K562 (cell line): ENCODE measurements at regions not wholly inside any gene's neighbourhood (a gene's known extent, or its start where the extent isn't known, plus 50 kb on each side); places are given as distances from the start of the nearest gene placed in this dataset.
"Not testable (repeated sequence)": the region's sequence is repeated elsewhere in the genome, so short reads cannot be mapped to it uniquely, and the experiment has no call there.

Experiments
- ATAC-seq: fragments of 200-7000 bp; cut with Tn5 transposase; 3 replicates; pipeline ENCODE4 v1.9.1; 2020; ENCODE audit warnings: moderate library complexity
- BruUV-seq: library from RNA; stranded (reverse); fragments of 400-500 nt; replicated peaks from 2 replicates; lab custom pipeline; 2021; lab: Mats Ljungman, UMichigan
- CTCF ChIA-PET: fragments of 300-600 bp; formaldehyde crosslinking; extraction: SDS; loops from one replicate; lab custom pipeline; 2021; ENCODE audit warnings: low intra/inter-chr PET ratio; lab: Yijun Ruan, JAX
- POLR2A ChIA-PET: fragments of 300-600, 350-650 bp; sonication (Branson Sonifier 250); formaldehyde crosslinking; extraction: SDS; loops from one replicate; lab custom pipeline; 2021; ENCODE audit warnings: antibody characterized with exemption, inconsistent platforms; lab: Yijun Ruan, JAX
- DNase-seq, 4 experiments: peaks; one replicate each; pipeline versions ENCODE4 v3.0.0 to v3.0.0-alpha.2; 2011 to 2018; ENCODE audit warnings: low spot score in 3 of 4, mixed read lengths in 3 of 4; ENCODE audit errors: extremely low read depth in 1 of 4
- FAIRE-seq: peaks from 2 replicates; lab custom pipeline; 2011; peaks lifted over from hg19 to GRCh38; lab: Jason Lieb, UNC
- H2AFZ ChIP-seq: 2 replicates; pipeline ENCODE4 v1.6.0; 2011; ENCODE audit warnings: low read depth, low read length, control low read depth, inconsistent platforms
- H3K27ac ChIP-seq: fragments of 200-600 bp; 3 replicates; pipeline ENCODE4 v1.8.0; 2011; ENCODE audit warnings: low read depth, mild to moderate bottlenecking, control low read depth, inconsistent platforms, low read length, moderate library complexity, mixed read lengths; ENCODE audit errors: extremely low read depth
- H3K27me3 ChIP-seq, 2 experiments: fragments of 300-600 bp in 1 of 2; 2 replicates in 1 of 2; 3 replicates in 1 of 2; pipeline versions ENCODE4 v1.6.0 to v1.8.0; 2011; ENCODE audit warnings: inconsistent platforms in 2 of 2, low read length in 2 of 2, mild to moderate bottlenecking in 1 of 2, mixed read lengths in 1 of 2, moderate library complexity in 1 of 2; ENCODE audit not compliant: control insufficient read depth in 2 of 2, insufficient read depth in 2 of 2
- H3K36me3 ChIP-seq: fragments of 300-600 bp; 3 replicates; pipeline ENCODE4 v1.8.0; 2011; ENCODE audit warnings: mild to moderate bottlenecking, low read length, inconsistent platforms; ENCODE audit not compliant: control insufficient read depth, insufficient read depth
- H3K4me1 ChIP-seq, 2 experiments: fragments of 200-600 bp in 1 of 2; replicated peaks in 1 of 2; 2 replicates in 1 of 2; 3 replicates in 1 of 2; pipeline versions ENCODE4 v1.5.1 to v1.8.0; 2011; ENCODE audit warnings: inconsistent platforms in 2 of 2, low read length in 2 of 2, mild to moderate bottlenecking in 1 of 2, mixed read lengths in 1 of 2, moderate library complexity in 1 of 2; ENCODE audit not compliant: control insufficient read depth in 2 of 2, insufficient read depth in 2 of 2
- H3K4me2 ChIP-seq: 2 replicates; pipeline ENCODE4 v1.6.1; 2011; ENCODE audit warnings: low read length, control low read depth, inconsistent platforms, mixed read lengths; ENCODE audit not compliant: insufficient read depth
- H3K4me3 ChIP-seq: fragments of 200-600 bp; sonication (generic), shearing (Covaris generic); 2 replicates; pipeline ENCODE4 v1.5.1; 2016; ENCODE audit warnings: control low read depth, inconsistent platforms
- H3K79me2 ChIP-seq: fragments of 200-600 bp; 3 replicates; pipeline ENCODE4 v1.8.0; 2011; ENCODE audit warnings: low read length, inconsistent platforms; ENCODE audit not compliant: control insufficient read depth, insufficient read depth
- H3K9ac ChIP-seq, 2 experiments: 2 replicates each; pipeline versions ENCODE4 v1.6.0 to v1.6.1; 2011; ENCODE audit warnings: low read depth in 2 of 2, low read length in 2 of 2, control low read depth in 1 of 2, inconsistent platforms in 1 of 2, mild to moderate bottlenecking in 1 of 2, mixed read lengths in 1 of 2; ENCODE audit not compliant: insufficient read depth in 1 of 2
- H3K9me1 ChIP-seq: one replicate; pipeline ENCODE4 v1.6.0; 2011; ENCODE audit warnings: inconsistent platforms, mild to moderate bottlenecking, low read length, moderate library complexity; ENCODE audit not compliant: control insufficient read depth, insufficient read depth
- H3K9me3 ChIP-seq: replicated peaks from 2 replicates; pipeline ENCODE4 v1.5.1; 2011; ENCODE audit warnings: low read depth, low read length, inconsistent platforms; ENCODE audit not compliant: control insufficient read depth, insufficient read depth
- H4K20me1 ChIP-seq: replicated peaks from 2 replicates; pipeline ENCODE4 v1.6.1; 2011; ENCODE audit warnings: low read length, inconsistent platforms, mixed read lengths; ENCODE audit not compliant: control insufficient read depth, insufficient read depth
- BHLHE40 ChIP-seq: IDR thresholded peaks from 2 replicates; pipeline ENCODE4 v1.6.1; 2011; ENCODE audit warnings: low read length, improper control_type of control experiment
- FOSL1 ChIP-seq: fragments of 200-800 bp; sonication (Bioruptor generic); conservative IDR thresholded peaks from 2 replicates; pipeline ENCODE4 v1.6.1; 2016; ENCODE audit warnings: missing genetic modification characterization, missing compliant biosample characterization
- FOXJ2 ChIP-seq: fragments of 200-800 bp; sonication (Bioruptor generic); IDR thresholded peaks from 2 replicates; pipeline ENCODE4 v1.6.1; 2016; ENCODE audit warnings: missing genetic modification characterization, missing compliant biosample characterization
- IFI16 ChIP-seq: fragments of 250-450 bp; sonication (Bioruptor Pico); IDR thresholded peaks from 2 replicates; pipeline ENCODE4 v2.1.2; 2022; ENCODE audit warnings: mild to moderate bottlenecking, inconsistent platforms
- NFIC ChIP-seq: fragments of 450-650 bp; IDR thresholded peaks from 2 replicates; pipeline ENCODE4 v1.6.1; 2017; ENCODE audit warnings: mild to moderate bottlenecking, inconsistent platforms
- POLR2B ChIP-seq: fragments of 450-650 bp; IDR thresholded peaks from 2 replicates; pipeline ENCODE4 v1.6.1; 2018; ENCODE audit warnings: low read depth; ENCODE audit not compliant: partially characterized antibody
- POLR2H ChIP-seq: IDR thresholded peaks from 2 replicates; pipeline ENCODE4 v1.6.1; 2016; ENCODE audit warnings: missing genetic modification characterization, low read depth, mild to moderate bottlenecking, control low read depth, missing compliant biosample characterization, moderate library complexity
- SMAD4 ChIP-seq: fragments of 250-450 bp; sonication (Bioruptor Pico); conservative IDR thresholded peaks from 2 replicates; pipeline ENCODE4 v1.8.0; 2021; ENCODE audit warnings: inconsistent platforms, mild to moderate bottlenecking, moderate library complexity
- SMARCA4 ChIP-seq: fragments of 450-650 bp; IDR thresholded peaks from 2 replicates; pipeline ENCODE4 v1.6.1; 2016
- TAL1 ChIP-seq: fragments of 450-650 bp; IDR thresholded peaks from 2 replicates; pipeline ENCODE4 v1.6.1; 2016; ENCODE audit warnings: mild to moderate bottlenecking
- TCF3 ChIP-seq: sonication (generic); formaldehyde crosslinking; IDR thresholded peaks from 2 replicates; pipeline ENCODE4 v1.4.0; 2020; ENCODE audit warnings: mild to moderate bottlenecking, missing genetic modification reagents
- WGBS: fragments of 100-300 bp; shearing (Covaris generic); methylation state at CpG from one replicate; pipeline ENCODE4 v1.1.6; 2016; ENCODE audit warnings: low coverage, mixed read lengths; ENCODE audit not compliant: insufficient coverage; ENCODE audit errors: missing lambda C conversion rate; 5-methylcytosine and 5-hydroxymethylcytosine counted together
- in situ Hi-C: fragments of 300-500 bp; cut with MboI; formaldehyde crosslinking; loops from 4 replicates; pipeline ENCODE4 v1.15.0; 2018; ENCODE audit warnings: inconsistent platforms, mixed read lengths
- intact Hi-C: fragments of 100-400 bp; cut with micrococcal nuclease; formaldehyde crosslinking; loops from 2 replicates; pipeline ENCODE4 v1.14.2; 2022
- TF ChIP-seq, protein P1 (sequence below), 2 experiments: fragments of 450-650 bp in 1 of 2; sonication (generic) in 1 of 2; formaldehyde crosslinking in 1 of 2; IDR thresholded peaks in 1 of 2; conservative IDR thresholded peaks in 1 of 2; 2 replicates each; pipeline versions ENCODE4 v1.6.1 to v1.8.1; 2016 to 2023; ENCODE audit warnings: mild to moderate bottlenecking in 2 of 2, moderate library complexity in 2 of 2, inconsistent platforms in 1 of 2, missing genetic modification reagents in 1 of 2
- TF ChIP-seq, protein P2 (sequence below): fragments of 200-800 bp; sonication (Bioruptor generic); IDR thresholded peaks from 2 replicates; pipeline ENCODE4 v1.6.1; 2017; ENCODE audit warnings: missing genetic modification characterization, missing compliant biosample characterization
- TF ChIP-seq, protein P3 (sequence below): fragments of 450-650 bp; formaldehyde crosslinking; IDR thresholded peaks from 2 replicates; pipeline ENCODE4 v1.4.0; 2020; ENCODE audit warnings: mild to moderate bottlenecking, mixed read lengths

DNA sequence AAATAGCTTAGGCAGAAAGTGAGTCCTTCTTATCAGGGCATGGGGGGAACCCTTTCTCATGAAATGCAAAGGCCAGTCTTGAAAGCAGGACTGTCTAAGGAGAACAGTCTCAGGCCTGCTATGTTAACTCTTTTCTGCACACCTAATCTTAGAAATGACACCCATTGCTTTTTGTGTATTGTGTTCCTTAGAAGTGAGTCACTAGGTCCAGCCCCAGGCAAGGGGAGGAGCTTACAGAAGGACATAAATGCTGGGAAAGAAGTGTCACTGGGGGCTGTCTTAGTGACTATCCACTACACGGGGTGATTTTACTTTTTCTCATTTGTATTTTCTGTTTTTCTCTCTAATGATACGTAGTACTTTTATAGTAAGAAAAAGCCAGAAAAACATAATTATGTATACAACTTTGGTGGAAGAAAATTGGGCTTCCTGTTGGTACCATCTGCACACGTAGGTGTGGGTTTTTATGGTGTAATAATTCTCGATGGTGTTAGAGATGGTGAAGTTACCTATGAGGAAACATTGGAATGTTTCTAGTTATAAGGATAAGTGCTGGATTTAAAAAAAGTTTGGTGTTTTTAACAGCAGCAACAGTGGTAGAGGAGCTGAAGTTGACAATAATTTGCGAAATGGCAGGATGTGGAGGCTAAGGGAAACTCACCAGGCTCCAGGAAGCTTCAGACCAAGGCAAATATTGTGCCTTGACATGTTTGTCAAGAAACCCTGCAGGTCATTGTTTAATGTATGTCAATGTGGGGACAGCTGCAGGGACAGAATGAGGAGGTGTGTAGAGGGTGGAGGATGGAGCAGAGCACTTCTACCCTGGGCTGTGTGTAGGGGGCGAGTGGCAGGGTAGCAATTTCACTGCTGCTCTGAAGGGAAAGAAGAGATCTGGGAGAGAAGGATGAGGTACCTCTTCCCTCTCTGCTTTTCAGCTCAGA, 214.9 kb downstream of the KTN1 start (continued):
- TF ChIP-seq, protein P1, sequence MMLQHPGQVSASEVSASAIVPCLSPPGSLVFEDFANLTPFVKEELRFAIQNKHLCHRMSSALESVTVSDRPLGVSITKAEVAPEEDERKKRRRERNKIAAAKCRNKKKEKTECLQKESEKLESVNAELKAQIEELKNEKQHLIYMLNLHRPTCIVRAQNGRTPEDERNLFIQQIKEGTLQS (IDR thresholded peaks at IDR 0.05), result peak; percentile 21; the same call in 1 of the 2 replicates
- TF ChIP-seq, protein P1 (CRISPR knock-in tag; conservative IDR thresholded peaks at IDR 0.05), result no peak
- TF ChIP-seq FOSL1 (tag) (peak; percentile 72), IFI16 (CRISPR knock-in tag) (no peak)
- TF ChIP-seq, all 486 proteins: peak for 5

DNA sequence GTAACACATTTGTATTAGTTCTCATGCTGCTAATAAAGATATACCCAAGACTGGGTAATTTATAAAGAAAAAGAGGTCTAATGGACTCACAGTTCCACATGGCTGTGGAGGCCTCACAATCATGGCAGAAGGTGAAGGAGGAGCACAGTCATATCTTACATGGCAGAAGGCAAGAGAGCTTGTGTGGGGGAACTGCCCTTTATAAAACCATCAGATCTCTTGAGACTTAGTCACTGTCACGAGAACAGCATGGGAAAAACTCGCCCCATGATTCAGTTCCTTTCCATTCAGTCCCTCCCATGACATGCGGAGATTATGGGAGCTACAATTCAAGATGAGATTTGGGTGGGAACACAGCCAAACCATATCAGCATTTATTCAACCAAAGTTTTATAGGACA, 216.5 kb downstream of the KTN1 start:
- H3K4me2 ChIP-seq, in situ Hi-C loops, H3K9me3 ChIP-seq, H3K79me2 ChIP-seq, H3K27me3 ChIP-seq, H3K9ac ChIP-seq, H4K20me1 ChIP-seq, BruUV-seq, H3K36me3 ChIP-seq, H3K9me1 ChIP-seq, intact Hi-C loops, CTCF ChIA-PET, H2AFZ ChIP-seq: not testable (repeated sequence)
- POLR2A ChIA-PET, result interaction anchor here (0.7 to 2.0 kb wide), 4 partner anchors 10 to 194 kb away, joined by 3 to 8 read pairs (median 3); no protein-coding TSS in a partner anchor
- WGBS, result 0% methylated on average over 3 of the region's 3 CpGs
- peak in 1 of 4 experiments; percentile 74 for DNase-seq
- peak; percentile 59 for ATAC-seq
- Histone ChIP-seq H3K27ac (peak overlapping the region; percentile 46; the same call in 1 of the 3 replicates), H3K4me3 (peak overlapping the region; percentile 12; the same call in 1 of the 2 replicates), H3K4me1 (peaks cover 0 to 29% of the 10 kb centered on the region in 2 experiments; a peak in 4 of 5 replicates)
- peak; percentile 70 for FAIRE-seq
- 0 out of 2 replicates have a peak, but pooled peaks have one; percentile 45 for TF ChIP-seq FOXJ2 (tag)
- TF ChIP-seq BHLHE40, result peak; percentile 11; the same call in 1 of the 2 replicates
- TF ChIP-seq, protein P2, sequence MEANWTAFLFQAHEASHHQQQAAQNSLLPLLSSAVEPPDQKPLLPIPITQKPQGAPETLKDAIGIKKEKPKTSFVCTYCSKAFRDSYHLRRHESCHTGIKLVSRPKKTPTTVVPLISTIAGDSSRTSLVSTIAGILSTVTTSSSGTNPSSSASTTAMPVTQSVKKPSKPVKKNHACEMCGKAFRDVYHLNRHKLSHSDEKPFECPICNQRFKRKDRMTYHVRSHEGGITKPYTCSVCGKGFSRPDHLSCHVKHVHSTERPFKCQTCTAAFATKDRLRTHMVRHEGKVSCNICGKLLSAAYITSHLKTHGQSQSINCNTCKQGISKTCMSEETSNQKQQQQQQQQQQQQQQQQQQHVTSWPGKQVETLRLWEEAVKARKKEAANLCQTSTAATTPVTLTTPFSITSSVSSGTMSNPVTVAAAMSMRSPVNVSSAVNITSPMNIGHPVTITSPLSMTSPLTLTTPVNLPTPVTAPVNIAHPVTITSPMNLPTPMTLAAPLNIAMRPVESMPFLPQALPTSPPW (CRISPR knock-in tag), result peak; percentile 33
- TF ChIP-seq TCF3, result peak; percentile 51; the same call in 1 of the 2 replicates
- TF ChIP-seq, protein P3, sequence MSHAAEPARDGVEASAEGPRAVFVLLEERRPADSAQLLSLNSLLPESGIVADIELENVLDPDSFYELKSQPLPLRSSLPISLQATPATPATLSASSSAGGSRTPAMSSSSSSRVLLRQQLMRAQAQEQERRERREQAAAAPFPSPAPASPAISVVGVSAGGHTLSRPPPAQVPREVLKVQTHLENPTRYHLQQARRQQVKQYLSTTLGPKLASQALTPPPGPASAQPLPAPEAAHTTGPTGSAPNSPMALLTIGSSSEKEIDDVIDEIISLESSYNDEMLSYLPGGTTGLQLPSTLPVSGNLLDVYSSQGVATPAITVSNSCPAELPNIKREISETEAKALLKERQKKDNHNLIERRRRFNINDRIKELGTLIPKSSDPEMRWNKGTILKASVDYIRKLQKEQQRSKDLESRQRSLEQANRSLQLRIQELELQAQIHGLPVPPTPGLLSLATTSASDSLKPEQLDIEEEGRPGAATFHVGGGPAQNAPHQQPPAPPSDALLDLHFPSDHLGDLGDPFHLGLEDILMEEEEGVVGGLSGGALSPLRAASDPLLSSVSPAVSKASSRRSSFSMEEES (CRISPR knock-in tag), result 0 out of 2 replicates have a peak, but pooled peaks have one; percentile 27
- TF ChIP-seq POLR2B, result peak; percentile 53
- TF ChIP-seq SMARCA4, result peak; percentile 41; the same call in 1 of the 2 replicates
- TF ChIP-seq POLR2H (tag), result peak; percentile 96
- TF ChIP-seq SMAD4 (CRISPR knock-in tag), result 0 out of 2 replicates have a peak, but pooled peaks have one; percentile 16
- peak; percentile 88 for TF ChIP-seq FOSL1 (tag)
- peak; percentile 27; the same call in 1 of the 2 replicates for TF ChIP-seq NFIC
- peak; percentile 27; the same call in 1 of the 2 replicates for TF ChIP-seq TAL1
